ENCODE measurements at regions not wholly inside any gene's neighbourhood (a gene's known extent, or its start where the extent isn't known, plus 50 kb on each side); places are given as distances from the start of the nearest gene placed in this dataset.
"Not testable (repeated sequence)": the region's sequence is repeated elsewhere in the genome, so short reads cannot be mapped to it uniquely, and the experiment has no call there.

DNA sequence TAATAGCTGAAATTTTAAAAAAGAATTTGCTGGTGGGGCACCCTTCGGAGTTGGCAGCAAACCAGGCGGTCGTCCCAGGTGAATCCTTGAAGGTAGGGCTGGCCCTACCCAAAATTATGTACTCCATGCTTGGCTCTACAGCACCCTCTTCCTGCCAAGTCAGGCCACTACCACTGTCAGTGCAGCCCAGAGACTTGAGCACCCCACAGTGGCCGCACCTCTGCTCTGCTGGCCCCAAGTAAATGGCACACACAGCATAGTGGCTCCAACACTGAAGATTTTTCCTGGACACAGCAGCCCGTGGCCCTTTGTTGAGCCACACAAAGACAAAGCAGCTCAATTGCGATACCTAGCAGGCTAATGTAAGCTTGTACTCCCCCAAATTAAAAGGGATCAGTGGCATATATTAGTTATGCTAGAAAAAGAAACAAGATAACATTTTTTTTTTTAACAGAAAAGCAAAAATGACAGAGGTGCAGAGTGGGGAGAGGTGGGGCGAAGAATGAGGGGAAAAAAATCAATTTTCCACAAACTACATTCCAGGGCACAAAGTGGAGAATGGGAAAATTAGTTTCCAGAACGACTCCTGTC lies 250.5 kb downstream of the UACA start:
- peak; percentile 94 for DNase-seq

DNA sequence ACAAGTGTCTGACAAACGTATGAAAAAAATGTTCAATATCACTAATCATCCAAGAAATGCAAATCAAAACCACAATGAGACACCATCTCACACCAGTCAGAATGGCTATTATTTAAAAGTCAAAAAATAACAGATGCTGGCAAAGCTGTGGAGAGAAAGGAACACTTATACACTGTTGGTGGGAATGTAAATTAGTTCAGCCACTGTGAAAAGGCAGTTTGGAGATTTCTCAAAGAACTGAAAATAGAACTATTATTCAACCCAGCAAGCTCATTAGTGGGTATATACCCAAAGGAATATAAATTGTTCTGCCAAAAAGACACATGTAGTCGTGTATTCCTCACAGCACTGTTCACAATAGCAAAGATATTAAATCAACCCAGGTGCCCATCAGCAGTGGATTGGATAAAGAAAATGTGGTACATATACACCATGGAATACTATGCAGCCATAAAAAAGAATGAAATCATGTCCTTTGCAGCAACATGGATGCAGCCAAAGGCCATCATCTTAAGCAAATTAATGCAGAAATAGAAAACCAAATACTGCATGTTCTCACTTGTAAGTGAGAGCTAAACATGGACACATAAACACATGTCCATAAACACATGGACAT lies 251.3 kb downstream of the UACA start:
- in situ Hi-C loops (cut with MboI; ENCODE audit: low pct_unique_long_range_greater_than_20kb, low sequenced_read_pairs); DNase-seq: not testable (repeated sequence)

More for the DNA sequence above, 250.5 kb downstream of the UACA start:
- in situ Hi-C loops (cut with MboI; ENCODE audit: low pct_unique_long_range_greater_than_20kb, low sequenced_read_pairs), result no loop called here

DNA sequence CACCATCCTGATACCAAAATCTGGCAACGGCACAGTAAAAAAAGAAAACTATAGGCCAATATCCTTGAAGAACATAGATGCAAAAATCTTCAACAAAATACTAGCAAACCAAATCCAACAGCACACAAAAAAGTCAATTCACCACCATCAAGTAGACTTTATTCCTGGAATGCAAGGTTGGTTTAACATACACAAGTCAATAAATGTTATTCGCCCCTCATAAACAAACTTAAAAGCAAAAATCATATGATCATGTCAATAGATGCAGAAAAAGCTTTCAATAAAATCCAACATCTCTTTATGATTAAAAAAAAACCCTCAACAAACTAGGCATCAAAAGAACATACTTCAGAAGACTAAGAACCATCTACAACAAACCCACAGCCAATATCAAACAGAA lies 252.9 kb downstream of the UACA start:
- DNase-seq, result no peak
- in situ Hi-C loops (cut with MboI; ENCODE audit: low pct_unique_long_range_greater_than_20kb, low sequenced_read_pairs), result no loop called here

DNA sequence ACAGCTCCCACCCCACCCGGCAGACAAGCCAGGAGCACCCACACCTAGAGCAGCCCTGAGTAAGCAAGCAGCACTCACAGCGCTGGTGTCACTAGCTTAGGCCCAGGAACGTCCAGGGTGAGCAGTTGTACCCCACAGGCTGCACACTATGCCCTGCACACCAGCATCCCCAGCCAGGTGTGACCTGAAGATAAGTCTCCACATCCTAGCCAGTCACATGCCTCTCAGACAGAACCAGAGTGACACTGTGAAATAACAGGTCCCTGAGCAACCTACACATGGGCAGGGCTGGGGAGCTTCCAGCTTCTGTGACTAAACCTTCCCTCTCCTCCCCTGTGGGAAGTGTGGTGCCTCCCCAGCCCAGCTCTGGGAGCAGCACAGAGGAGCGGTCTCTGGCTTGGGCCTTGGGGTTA lies 253.6 kb downstream of the UACA start:
- in situ Hi-C loops (cut with MboI; ENCODE audit: low pct_unique_long_range_greater_than_20kb, low sequenced_read_pairs), result no loop called here
- no peak for DNase-seq

DNA sequence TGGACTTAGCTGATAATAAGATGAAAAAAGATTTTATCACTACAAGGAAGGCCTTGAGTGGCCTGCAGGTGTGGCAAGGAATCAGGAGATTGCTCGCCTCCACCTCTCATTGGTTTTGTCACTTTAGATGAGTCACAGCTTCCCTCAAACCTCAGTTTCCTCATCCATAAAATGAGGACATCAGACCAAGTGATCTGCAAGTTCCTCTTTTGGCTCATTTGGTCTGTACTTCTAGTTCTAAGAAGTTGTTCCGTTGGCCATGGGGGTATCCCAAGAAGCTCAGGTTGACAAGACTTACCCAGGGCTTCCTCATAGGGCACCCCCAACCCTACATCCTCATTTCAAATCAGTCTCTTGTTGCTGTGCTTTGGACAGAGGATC lies 254.1 kb downstream of the UACA start:
- in situ Hi-C loops (cut with MboI; ENCODE audit: low pct_unique_long_range_greater_than_20kb, low sequenced_read_pairs), result no loop called here
- peak; percentile 97 for DNase-seq

DNA sequence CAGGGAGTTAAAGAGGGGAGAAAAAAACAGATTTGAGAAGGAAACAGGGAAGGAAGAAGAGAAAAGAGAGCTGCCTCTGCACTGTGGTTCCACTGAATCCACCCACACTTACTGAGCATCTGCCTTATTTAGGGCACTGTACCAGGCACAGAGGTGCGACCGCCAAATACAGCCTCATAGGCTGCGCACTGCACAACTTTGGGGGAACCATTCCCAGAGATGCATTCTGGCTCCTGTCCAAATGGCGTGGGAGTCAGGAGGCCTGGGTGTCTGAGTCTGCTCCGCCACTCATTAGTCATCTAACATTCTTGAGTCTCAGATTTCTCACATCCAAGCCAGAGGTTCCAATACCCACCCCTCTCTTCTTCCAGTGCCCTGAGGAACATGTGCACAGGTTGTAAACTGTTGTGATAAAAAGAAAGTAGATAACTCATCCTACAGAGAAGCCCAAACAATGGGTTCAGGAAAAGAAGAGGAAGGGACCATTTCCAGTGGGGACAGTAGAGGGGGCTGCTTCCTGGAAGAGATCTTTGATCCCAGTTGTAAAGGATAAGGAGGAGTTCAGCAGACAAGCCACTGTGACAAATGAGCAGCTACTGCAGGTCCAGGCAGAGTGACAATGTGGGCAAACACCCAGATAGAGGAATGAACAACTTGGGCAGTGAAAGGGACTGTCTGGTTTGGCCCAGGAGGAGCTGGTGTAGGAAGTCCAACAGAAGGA lies 254.6 kb downstream of the UACA start:
- in situ Hi-C loops (cut with MboI; ENCODE audit: low pct_unique_long_range_greater_than_20kb, low sequenced_read_pairs), result no loop called here
- DNase-seq, result no peak

DNA sequence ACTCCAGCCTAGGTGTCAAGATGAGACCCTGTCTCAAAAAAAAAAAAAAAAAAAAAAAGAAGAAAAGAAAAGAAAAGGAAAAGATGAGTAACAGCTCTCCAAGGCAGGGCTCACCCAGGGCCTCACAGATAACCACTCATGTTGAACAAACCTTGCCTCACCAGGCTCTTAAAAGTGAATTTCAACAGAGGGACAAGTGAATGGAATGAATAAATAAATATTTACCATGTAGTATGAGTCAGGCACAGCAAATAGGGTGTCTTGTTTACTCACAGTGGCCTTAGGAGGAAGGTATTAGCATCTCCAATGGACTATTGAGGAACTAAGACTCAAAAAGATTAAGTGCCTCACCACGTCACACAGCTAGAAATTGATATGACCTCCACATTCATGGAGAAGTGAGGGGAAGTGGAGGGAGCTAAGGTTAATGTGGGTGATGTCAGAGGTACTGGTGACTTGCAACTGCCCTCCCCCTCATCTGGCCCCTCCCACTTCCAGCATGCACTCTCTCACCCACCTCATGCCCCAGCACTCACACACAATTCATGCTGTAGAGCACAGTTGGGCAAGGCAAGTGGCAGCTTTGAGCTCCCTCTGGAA lies 255.5 kb downstream of the UACA start:
- DNase-seq, result peak; percentile 90
- in situ Hi-C loops (cut with MboI; ENCODE audit: low pct_unique_long_range_greater_than_20kb, low sequenced_read_pairs), result no loop called here

DNA sequence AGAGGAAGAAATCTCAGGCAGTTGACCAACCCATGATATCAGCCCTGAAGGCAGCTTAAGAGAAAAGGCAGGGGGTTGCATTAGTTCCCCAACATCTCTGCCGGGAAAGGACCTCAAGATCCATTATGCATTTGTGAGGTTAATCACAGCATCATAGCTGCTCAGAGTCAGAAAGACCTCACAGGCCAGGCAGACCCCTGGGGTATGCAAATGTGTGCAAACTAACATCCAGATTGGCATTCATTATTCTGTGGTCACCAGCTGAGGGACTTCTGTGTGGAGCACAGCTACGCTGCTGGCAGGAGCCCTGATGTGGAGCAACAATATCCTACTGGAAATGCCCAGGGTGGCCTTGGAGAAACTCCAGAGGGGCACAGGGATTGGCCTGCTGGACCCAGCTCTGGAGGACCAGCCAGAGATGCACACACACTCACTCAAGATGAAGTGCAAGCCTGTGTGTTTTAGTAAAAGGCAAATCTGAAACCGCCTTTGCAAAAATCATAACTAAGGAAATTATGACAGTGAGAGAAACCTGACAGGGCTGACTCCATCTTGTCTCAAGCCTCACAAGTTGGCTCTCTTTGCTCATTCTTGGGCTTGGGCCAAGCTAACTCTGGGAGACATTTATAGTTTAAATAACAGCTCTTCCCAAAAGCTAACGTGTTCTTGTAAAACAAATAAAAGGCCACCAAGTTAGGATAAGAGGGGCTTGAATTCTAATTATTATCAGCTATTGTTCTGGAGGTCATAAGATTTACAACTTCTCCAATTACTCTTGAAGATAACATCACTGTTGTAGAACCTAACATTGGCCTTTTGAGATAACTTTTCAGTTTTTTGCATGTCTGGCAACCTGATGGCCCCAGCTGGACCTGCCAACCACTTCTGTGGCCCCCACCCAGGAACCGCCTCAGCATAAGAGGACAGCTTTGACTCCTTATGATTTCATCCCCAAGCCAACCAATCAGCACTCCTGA lies 257.1 kb downstream of the UACA start:
- DNase-seq, result no peak
- in situ Hi-C loops (cut with MboI; ENCODE audit: low pct_unique_long_range_greater_than_20kb, low sequenced_read_pairs), result no loop called here

DNA sequence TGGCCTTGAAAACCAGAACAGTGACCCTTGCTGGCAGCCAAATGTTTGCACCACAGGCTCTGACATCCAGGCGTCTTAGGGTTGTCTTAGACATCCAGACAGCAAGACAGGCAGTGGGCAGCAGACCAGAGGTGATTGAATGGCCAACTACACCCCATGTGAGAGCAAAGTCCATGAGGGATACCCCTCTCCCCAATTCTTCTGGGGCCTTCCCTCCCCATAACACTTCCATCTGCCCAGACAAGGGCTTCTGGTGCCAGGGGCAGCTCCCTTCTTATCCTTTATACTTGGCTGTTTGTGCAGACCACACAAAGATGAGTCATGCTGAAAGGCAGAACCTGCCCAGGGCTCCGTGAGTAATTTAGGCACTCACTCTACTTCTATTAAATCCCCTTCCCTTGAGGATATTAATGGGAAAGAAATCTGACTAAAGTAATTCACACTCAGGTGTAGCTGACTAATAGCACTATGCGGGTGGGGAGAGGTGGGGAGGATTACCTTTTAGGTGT lies 257.9 kb downstream of the UACA start:
- in situ Hi-C loops (cut with MboI; ENCODE audit: low pct_unique_long_range_greater_than_20kb, low sequenced_read_pairs), result no loop called here
- DNase-seq, result peak; percentile 77

DNA sequence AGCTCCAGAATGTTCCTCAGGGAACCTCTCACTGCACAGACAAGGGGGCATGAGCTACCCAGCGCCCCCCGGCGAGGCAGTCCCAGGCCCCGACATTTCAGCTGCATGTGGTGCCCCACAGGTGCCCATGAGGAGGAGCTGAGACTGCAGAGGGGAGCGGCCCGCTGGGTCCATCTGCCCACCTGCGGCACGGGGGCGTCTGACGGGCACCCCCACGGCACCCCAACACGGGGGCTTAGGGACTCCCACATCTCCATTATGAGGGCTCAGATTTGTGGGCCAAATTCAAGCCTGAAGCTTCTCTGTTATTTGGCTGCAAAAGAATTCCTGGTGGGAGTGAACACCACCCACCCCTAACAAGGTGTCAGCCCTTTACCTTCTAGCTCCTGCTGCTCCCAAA lies 258.4 kb downstream of the UACA start:
- in situ Hi-C loops (cut with MboI; ENCODE audit: low pct_unique_long_range_greater_than_20kb, low sequenced_read_pairs), result no loop called here
- no peak for DNase-seq

DNA sequence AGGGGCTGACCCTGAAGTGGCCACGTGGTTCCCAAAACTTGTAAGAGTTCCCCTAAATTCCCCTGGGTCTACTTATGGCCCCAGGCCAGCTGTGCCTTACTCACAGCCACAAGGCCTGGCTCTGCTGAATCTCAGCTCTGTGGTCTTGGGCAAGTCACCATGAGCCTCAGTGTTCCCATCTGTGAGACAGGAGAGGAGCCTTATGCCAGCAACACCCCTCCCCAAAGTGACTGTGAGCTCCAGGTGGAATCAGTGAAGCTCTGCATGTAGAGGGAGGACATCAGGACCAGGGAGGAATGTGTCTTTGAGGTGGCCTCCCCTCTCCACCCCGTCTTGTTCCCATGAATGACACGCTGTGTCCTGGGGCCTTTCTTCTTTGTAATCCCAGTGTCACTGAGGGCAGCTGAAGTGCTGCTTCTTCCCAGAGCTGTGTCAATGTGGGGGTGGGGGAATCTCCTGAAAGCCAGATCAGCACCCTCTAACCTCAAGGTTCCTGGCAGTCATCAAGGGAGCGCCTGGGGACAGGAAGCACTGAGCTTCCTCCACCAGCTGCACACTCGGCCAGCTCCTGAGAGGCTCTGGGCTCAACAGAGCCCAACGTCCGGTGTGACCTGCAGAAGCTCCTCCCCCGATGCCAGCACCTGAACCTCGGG lies 258.9 kb downstream of the UACA start:
- in situ Hi-C loops (cut with MboI; ENCODE audit: low pct_unique_long_range_greater_than_20kb, low sequenced_read_pairs), result no loop called here
- DNase-seq, result peak; percentile 90

DNA sequence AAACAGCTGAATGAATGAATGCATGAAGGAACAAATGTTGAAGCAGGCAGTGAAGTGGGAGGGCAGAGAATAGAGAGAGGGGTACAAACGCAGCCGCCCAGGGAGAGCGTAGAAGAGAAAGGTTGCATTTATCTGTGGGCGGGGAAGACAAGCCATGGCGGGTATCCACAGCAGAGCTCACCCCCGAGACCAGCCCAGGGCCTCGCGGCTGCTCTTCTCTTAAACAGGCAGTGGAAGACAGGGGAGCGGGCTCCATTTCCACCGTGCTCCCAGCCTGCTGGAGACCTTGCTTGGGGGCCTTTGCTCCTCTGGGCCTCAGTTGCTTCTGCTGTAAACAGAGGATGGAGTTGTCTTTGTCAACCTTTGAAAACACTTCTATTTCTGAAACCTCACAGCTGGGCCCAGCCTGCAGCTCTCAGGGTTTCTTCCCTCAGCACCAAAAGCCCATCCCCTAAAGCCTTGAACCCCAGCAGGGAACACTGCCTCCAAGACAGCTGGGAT lies 259.5 kb downstream of the UACA start:
- DNase-seq, result peak; percentile 42
- in situ Hi-C loops (cut with MboI; ENCODE audit: low pct_unique_long_range_greater_than_20kb, low sequenced_read_pairs), result no loop called here

DNA sequence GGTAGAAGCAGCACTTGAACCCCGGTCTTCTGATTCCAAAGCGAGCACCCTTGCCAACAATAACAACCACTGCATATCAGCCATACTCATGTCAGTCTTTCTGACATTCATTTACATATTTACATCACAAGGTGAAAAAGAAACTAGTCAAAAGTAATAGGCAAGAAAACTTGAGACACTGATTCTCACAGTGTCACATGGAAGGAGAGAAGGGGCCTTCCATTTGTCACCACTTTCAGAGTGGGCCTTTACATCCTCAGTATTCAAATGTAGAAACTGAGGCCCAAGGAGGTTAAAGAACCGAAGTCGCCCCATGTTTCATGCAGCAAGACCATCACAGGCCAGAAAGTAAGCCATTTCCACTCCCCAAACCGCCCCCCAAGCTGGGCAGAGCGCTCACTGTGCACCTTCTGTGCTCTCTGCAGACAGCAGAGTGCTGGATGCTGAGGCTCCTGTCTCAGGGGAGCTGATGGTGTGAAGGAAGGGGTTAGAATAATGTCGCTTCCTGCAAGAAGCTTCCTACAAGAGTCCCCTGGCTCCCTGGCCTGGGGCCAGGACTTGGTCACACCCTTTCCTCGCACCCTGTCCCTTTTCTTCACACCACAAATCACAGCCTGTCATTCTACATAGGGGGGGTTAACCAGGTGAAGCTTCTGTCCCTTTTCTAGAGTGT lies 260.1 kb downstream of the UACA start:
- no peak for DNase-seq
- in situ Hi-C loops (cut with MboI; ENCODE audit: low pct_unique_long_range_greater_than_20kb, low sequenced_read_pairs), result no loop called here

DNA sequence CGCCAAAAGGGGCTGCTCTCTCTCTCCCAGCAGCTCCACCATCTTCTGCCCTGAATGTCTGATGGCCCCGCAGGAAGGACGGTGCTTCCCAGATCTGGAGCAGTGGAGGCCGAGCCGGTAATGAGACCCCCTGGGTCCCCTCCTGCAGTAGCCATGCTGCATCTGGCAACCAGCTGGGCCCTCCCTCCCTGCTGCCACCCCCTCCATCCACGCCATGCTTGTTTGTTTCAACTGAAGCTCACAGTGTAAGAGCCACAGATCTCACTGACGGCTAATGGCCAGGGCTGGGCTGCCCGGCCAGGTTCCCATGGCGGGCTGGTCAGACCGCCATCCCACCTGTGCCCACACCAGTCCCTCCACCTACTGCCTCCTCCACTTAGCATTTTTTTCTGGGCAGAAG lies 260.8 kb downstream of the UACA start:
- no peak for DNase-seq

DNA sequence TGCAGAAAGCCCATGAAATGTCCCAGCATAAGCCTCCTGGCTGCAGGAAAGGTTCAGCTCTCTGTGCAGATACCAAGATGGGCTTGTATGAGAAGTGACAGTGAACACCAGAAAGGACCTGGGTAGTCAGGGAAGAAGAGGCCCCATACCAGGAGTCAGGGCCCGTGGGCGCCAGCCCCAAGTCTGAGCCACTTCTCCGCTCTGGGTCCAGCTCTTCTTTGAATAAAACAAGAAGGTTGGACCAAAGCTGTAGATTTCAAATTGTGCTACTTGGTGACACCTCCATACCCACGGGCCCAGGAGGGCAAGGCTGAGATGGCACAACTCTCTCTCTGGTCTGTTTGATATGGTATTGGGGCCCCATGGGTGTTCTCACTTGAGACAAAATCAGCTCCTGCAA lies 261.5 kb downstream of the UACA start:
- DNase-seq, result no peak
- in situ Hi-C loops (cut with MboI; ENCODE audit: low pct_unique_long_range_greater_than_20kb, low sequenced_read_pairs), result no loop called here

More for the DNA sequence above, 260.8 kb downstream of the UACA start:
- in situ Hi-C loops (cut with MboI; ENCODE audit: low pct_unique_long_range_greater_than_20kb, low sequenced_read_pairs), result no loop called here

DNA sequence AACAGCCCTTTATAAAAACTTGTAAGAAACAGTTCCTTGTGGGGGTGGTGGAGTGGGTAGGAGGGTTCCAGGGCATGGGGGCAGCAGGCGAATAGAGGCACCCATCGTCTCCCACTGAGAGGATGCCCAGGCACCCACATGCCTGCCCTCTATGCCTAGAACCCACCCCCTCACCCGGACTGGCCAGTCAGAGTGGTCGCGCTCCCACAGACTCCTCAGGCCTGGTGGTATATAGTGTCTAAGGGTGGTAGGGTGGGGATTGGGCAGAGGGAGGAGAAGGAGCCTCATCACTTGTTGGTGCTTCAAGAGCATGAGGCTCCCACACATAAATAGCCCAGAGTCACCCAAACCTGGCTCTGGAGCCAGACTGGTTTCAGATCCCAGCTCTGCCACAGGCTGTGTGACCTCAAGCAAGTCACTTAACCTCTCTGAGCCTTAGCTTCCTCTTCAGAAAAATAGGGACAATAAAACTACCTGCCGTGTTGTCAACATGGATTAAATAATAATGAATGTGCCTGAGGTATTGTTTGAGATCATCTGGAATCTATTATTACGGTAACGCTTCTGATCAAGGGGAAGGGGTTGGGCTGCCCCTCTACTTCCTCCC lies 262.1 kb downstream of the UACA start:
- no peak for DNase-seq
- in situ Hi-C loops (cut with MboI; ENCODE audit: low pct_unique_long_range_greater_than_20kb, low sequenced_read_pairs), result no loop called here

DNA sequence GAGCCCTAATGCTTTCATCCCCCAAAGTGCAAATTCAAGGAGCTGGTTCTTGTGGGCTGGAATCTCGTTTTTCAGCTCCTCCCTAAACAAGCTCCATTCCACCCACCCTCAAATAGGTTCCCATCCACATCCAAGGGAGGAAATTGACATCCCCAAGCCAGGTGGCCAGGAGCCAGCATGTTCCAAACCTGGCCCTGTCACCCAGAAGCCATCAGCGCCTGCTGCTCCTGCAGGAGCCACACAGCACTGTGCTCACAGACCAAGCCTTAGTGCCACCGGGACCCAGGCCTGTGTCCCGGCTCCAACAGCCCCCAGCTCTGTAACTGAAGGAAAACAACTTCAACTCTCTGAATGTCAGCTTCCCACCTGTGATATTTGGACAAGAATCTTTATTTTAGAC lies 263.6 kb downstream of the UACA start:
- DNase-seq, result no peak
- in situ Hi-C loops (cut with MboI; ENCODE audit: low pct_unique_long_range_greater_than_20kb, low sequenced_read_pairs), result no loop called here

All from KBM-7 (cell line).